Left renal pelvis (tissue), 4 donors: ENCODE measurements at regions not wholly inside any gene's neighbourhood (a gene's known extent, or its start where the extent isn't known, plus 50 kb on each side); places are given as distances from the start of the nearest gene placed in this dataset.
"Not testable (repeated sequence)": the region's sequence is repeated elsewhere in the genome, so short reads cannot be mapped to it uniquely, and the experiment has no call there.

ENCODE experiments used
- DNase-seq, 4 donors: peaks; one replicate each; pipeline ENCODE4 v3.0.0-alpha.2; 2013; ENCODE audit warnings: low read depth in 4 of 4, low spot score in 3 of 4

GRCh38 chr4:126533146-126533805, 1099.5 kb upstream of the INTU start:
- no peak for DNase-seq

GRCh38 chr4:126539771-126540170, 1093.0 kb upstream of the INTU start:
- no peak for DNase-seq

- no peak for DNase-seq
Observed at GRCh38 chr4:126541820-126542219, 1090.9 kb upstream of the INTU start.

- no peak for DNase-seq
Observed at GRCh38 chr4:126544276-126544675, 1088.5 kb upstream of the INTU start.

GRCh38 chr4:126546197-126546596, 1086.6 kb upstream of the INTU start:
- not testable (repeated sequence) for DNase-seq

GRCh38 chr4:126547352-126547751, 1085.4 kb upstream of the INTU start:
- no peak for DNase-seq

- DNase-seq = no peak
Observed at GRCh38 chr4:126548890-126549289, 1083.9 kb upstream of the INTU start.

GRCh38 chr4:126552321-126552720, 1080.4 kb upstream of the INTU start:
- DNase-seq = no peak

- no peak for DNase-seq
Observed at GRCh38 chr4:126553248-126553647, 1079.5 kb upstream of the INTU start.

GRCh38 chr4:126558596-126558995, 1074.2 kb upstream of the INTU start:
- DNase-seq = no peak

- DNase-seq = no peak
Observed at GRCh38 chr4:126559961-126560360, 1072.8 kb upstream of the INTU start.

GRCh38 chr4:126560794-126561193, 1072.0 kb upstream of the INTU start:
- no peak for DNase-seq

GRCh38 chr4:126563389-126563788, 1069.4 kb upstream of the INTU start:
- no peak for DNase-seq

- no peak for DNase-seq
Observed at GRCh38 chr4:126564283-126564854, 1068.4 kb upstream of the INTU start.

GRCh38 chr4:126568652-126569570, 1063.8 kb upstream of the INTU start:
- peak in 1 of 4 donors; percentile 7 for DNase-seq

GRCh38 chr4:126572264-126572663, 1060.5 kb upstream of the INTU start:
- DNase-seq = no peak

GRCh38 chr4:126582737-126583136, 1050.0 kb upstream of the INTU start:
- DNase-seq = no peak

GRCh38 chr4:126583509-126583908, 1049.2 kb upstream of the INTU start:
- no peak for DNase-seq

GRCh38 chr4:126591583-126591982, 1041.2 kb upstream of the INTU start:
- DNase-seq = no peak

- no peak for DNase-seq
Observed at GRCh38 chr4:126592088-126592487, 1040.7 kb upstream of the INTU start.

GRCh38 chr4:126593626-126594025, 1039.1 kb upstream of the INTU start:
- no peak for DNase-seq

- DNase-seq = no peak
Observed at GRCh38 chr4:126595643-126596042, 1037.1 kb upstream of the INTU start.
